Transverse colon (tissue), 4 donors: ENCODE measurements at regions not wholly inside any gene's neighbourhood (a gene's known extent, or its start where the extent isn't known, plus 50 kb on each side); places are given as distances from the start of the nearest gene placed in this dataset.

ENCODE experiments used
- DNase-seq: peaks from one replicate; pipeline ENCODE4 v3.0.0-alpha.2; 2019
- H3K27ac ChIP-seq, 4 donors: fragments of 200-600 bp; sonication (generic); 2 replicates each; pipeline ENCODE4 v1.5.1; 2016 to 2018; ENCODE audit warnings: inconsistent platforms in 4 of 4
- H3K27me3 ChIP-seq: fragments of 200-600 bp; sonication (generic); 2 replicates; pipeline ENCODE4 v1.5.1; 2017; ENCODE audit warnings: inconsistent platforms
- H3K36me3 ChIP-seq, 4 donors: fragments of 200-600 bp; sonication (generic); 2 replicates each; pipeline ENCODE4 v1.5.1; 2017 to 2019; ENCODE audit warnings: inconsistent platforms in 4 of 4
- H3K4me1 ChIP-seq, 4 donors: fragments of 200-600 bp; sonication (generic); 2 replicates each; pipeline ENCODE4 v1.5.1; 2017 to 2020; ENCODE audit warnings: inconsistent platforms in 4 of 4
- H3K4me3 ChIP-seq, 4 donors: fragments of 200-600 bp; sonication (generic); 1 replicate in 1 of 4; 2 replicates in 3 of 4; pipeline versions ENCODE4 v1.5.1 to v1.6.1; 2017 to 2019; ENCODE audit warnings: inconsistent platforms in 4 of 4
- H3K9me3 ChIP-seq, 2 donors: fragments of 200-600 bp; sonication (generic); 2 replicates each; pipeline ENCODE4 v1.5.1; 2017 to 2019; ENCODE audit warnings: inconsistent platforms in 2 of 2
- EP300 ChIP-seq: sonication (generic); formaldehyde crosslinking; IDR thresholded peaks from one replicate; pipeline ENCODE4 v1.6.1; 2017; ENCODE audit warnings: antibody characterized with exemption, low read depth
- POLR2A ChIP-seq: fragments of 450-650 bp; IDR thresholded peaks from one replicate; pipeline ENCODE4 v1.6.1; 2016; ENCODE audit warnings: antibody characterized with exemption, mild to moderate bottlenecking, moderate library complexity
- POLR2AphosphoS5 ChIP-seq, 3 donors: sonication (generic); formaldehyde crosslinking; IDR thresholded peaks; one replicate each; pipeline ENCODE4 v1.6.1; 2016; ENCODE audit warnings: antibody characterized with exemption in 3 of 3
- WGBS, 2 donors: methylation state at CpG; one replicate each; pipeline ENCODE4 v1.1.5; 2018; ENCODE audit warnings: low coverage in 1 of 2; 5-methylcytosine and 5-hydroxymethylcytosine counted together
- in situ Hi-C, 4 donors: fragments of 200-750 bp; cut with MboI; loops; one replicate each; pipeline versions ENCODE4 v1.15.0 to v1.15.1; 2017; ENCODE audit warnings: low sequenced_read_pairs in 3 of 4, low pct_ligation_motif_present in 1 of 4, low pct_unique_long_range_greater_than_20kb in 1 of 4
- intact Hi-C: fragments of 100-400 bp; cut with DNase I; formaldehyde crosslinking; loops from one replicate; pipeline ENCODE4 v1.15.1; 2023; ENCODE audit warnings: low total_unique reads
- TF ChIP-seq, protein P1 (sequence below), 5 experiments: fragments of 200-600 bp in 3 of 5; fragments of 450-650 bp in 2 of 5; sonication (generic) in 3 of 5; IDR thresholded peaks; 1 replicate in 2 of 5; 2 replicates in 3 of 5; pipeline ENCODE4 v1.5.1; 2016 to 2017; ENCODE audit warnings: antibody characterized with exemption in 5 of 5, inconsistent platforms in 3 of 5, mild to moderate bottlenecking in 2 of 5, moderate library complexity in 1 of 5

DNA sequence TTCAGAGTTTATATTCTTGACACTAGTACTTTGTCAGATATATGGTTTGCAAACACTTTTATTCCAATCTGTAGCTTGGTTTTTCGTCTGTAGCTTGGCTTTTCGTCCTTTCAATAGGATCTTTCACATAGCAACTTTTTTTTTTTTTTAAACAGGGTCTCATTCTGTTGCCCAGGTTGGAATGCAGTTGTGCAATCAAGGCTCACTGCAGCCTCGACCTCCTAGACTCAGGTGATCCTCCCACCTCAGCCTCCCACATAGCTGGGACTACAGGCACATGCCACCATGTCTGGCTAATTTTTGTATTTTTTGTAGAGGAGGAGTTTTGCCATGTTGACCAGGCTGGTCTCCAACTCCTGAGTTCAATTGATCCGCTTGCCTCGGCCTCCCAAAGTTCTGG is 460.4 kb upstream of the SOX5 start:
- intact Hi-C loops: no loop called here
- in situ Hi-C loops: no loop called here
- 81 to 82% methylated on average over 3 to 5 of the region's 5 CpGs for WGBS, 2 donors
- TF ChIP-seq EP300: no peak
- TF ChIP-seq, protein P1, sequence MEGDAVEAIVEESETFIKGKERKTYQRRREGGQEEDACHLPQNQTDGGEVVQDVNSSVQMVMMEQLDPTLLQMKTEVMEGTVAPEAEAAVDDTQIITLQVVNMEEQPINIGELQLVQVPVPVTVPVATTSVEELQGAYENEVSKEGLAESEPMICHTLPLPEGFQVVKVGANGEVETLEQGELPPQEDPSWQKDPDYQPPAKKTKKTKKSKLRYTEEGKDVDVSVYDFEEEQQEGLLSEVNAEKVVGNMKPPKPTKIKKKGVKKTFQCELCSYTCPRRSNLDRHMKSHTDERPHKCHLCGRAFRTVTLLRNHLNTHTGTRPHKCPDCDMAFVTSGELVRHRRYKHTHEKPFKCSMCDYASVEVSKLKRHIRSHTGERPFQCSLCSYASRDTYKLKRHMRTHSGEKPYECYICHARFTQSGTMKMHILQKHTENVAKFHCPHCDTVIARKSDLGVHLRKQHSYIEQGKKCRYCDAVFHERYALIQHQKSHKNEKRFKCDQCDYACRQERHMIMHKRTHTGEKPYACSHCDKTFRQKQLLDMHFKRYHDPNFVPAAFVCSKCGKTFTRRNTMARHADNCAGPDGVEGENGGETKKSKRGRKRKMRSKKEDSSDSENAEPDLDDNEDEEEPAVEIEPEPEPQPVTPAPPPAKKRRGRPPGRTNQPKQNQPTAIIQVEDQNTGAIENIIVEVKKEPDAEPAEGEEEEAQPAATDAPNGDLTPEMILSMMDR (IDR thresholded peaks at IDR 0.05): no peak
- no peak for TF ChIP-seq POLR2AphosphoS5 (IDR thresholded peaks at IDR 0.05)
- no peak for TF ChIP-seq POLR2A
- H3K4me3 ChIP-seq: no peak overlapping the region
- no peaks in the 10 kb centered on the region for H3K4me1 ChIP-seq
- no peaks in the 10 kb centered on the region for H3K36me3 ChIP-seq
- no peak for DNase-seq
- H3K27me3 ChIP-seq: no peaks in the 10 kb centered on the region
- no peak overlapping the region for H3K27ac ChIP-seq
- no peaks in the 10 kb centered on the region for H3K9me3 ChIP-seq

DNA sequence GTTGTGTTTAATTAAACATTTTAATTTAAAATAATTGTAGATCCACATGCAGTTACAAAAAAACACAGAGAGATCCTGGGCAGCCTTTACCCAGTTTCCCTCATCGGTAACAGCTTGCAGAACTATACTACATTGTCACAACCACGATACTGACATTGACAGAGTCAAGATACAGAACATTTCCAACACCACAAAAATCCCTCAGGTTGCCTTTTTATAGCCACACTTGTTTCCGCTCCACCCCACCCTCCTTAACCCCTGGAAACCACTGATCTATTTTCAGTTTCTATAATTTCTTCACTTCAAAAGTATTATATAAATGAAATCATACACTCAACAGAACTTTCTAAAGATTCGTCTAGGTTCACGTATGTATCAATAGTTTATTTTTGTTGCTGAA is 458.8 kb upstream of the SOX5 start:
- TF ChIP-seq POLR2A: no peak
- no peak for TF ChIP-seq EP300
- TF ChIP-seq, protein P1 (IDR thresholded peaks at IDR 0.05): no peak
- TF ChIP-seq POLR2AphosphoS5 (IDR thresholded peaks at IDR 0.05): no peak
- Histone ChIP-seq H3K36me3 (no peaks in the 10 kb centered on the region), H3K27ac (no peak overlapping the region), H3K27me3 (no peaks in the 10 kb centered on the region), H3K9me3 (no peaks in the 10 kb centered on the region), H3K4me1 (no peaks in the 10 kb centered on the region), H3K4me3 (no peak overlapping the region)
- 69 to 73% methylated on average over 5 of the region's 5 CpGs for WGBS, 2 donors
- in situ Hi-C loops (no loop called here), intact Hi-C loops (no loop called here)
- DNase-seq: no peak

- in situ Hi-C loops: no loop called here
- Histone ChIP-seq H3K4me3 (no peak overlapping the region), H3K27me3 (no peaks in the 10 kb centered on the region), H3K36me3 (no peaks in the 10 kb centered on the region), H3K4me1 (no peaks in the 10 kb centered on the region), H3K9me3 (no peaks in the 10 kb centered on the region), H3K27ac (no peak overlapping the region)
- TF ChIP-seq POLR2A (no peak), EP300 (no peak), POLR2AphosphoS5 (IDR thresholded peaks at IDR 0.05) (no peak)
- TF ChIP-seq, protein P1 (IDR thresholded peaks at IDR 0.05): no peak
- WGBS, 2 donors: 79 to 84% methylated on average over 7 of the region's 7 CpGs
- no peak for DNase-seq
- intact Hi-C loops: no loop called here
These were observed 458.4 kb upstream of the SOX5 start for GRCh38 chr12:24407884-24408283.

DNA sequence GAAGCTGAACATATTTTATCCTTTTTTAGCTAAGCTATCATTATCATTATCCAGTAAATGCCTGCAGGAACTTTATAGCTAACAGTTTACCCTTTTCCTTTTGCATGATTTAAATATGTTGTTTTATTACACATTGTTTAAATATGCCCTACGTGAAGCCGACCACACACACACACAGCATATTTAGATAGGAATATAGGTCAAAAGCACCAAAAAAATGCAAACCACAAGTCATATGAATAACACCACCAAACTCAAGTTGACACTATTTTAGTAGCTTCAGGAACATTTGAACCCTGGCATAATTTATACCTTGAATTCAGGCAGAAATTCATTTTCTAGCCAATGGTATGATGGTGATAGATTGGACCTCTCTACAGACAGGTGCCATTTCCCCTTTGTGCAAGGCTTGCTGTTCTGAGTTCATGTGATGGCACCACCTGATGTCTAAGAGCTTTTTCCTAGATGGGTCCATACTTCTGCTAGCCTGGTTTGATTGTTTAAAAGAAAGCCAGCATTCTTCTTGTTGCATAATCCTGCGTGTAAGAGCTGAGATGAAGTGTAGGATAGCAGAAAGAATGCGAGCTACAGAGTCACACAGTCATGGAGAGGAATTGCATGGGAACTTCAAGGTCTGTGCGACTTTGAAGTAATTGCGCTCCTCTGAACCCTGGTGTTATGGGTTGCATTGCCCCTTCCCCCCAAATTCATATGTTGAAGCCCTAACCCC is 454.8 kb upstream of the SOX5 start:
- in situ Hi-C loops: no loop called here
- Histone ChIP-seq H3K27me3 (no peaks in the 10 kb centered on the region), H3K4me3 (no peak overlapping the region), H3K9me3 (no peaks in the 10 kb centered on the region), H3K27ac (no peak overlapping the region), H3K36me3 (no peaks in the 10 kb centered on the region), H3K4me1 (no peaks in the 10 kb centered on the region)
- TF ChIP-seq POLR2A (no peak), EP300 (no peak), POLR2AphosphoS5 (IDR thresholded peaks at IDR 0.05) (no peak)
- TF ChIP-seq, protein P1 (IDR thresholded peaks at IDR 0.05): no peak
- WGBS, 2 donors: 74 to 77% methylated on average over 6 of the region's 6 CpGs
- intact Hi-C loops: no loop called here
- DNase-seq: no peak
